Stimulated activated CD4-positive, alpha-beta T cell treated with anti-CD3 and anti-CD28 coated beads, TNF-alpha, amount 100 ng/mL, for 48 hours (primary cell): ENCODE measurements at regions not wholly inside any gene's neighbourhood (a gene's known extent, or its start where the extent isn't known, plus 50 kb on each side); places are given as distances from the start of the nearest gene placed in this dataset.
"Not testable (repeated sequence)": the region's sequence is repeated elsewhere in the genome, so short reads cannot be mapped to it uniquely, and the experiment has no call there.

ENCODE experiments used
- DNase-seq, 3 donors: peaks; one replicate each; pipeline ENCODE4 v3.0.0-alpha.2; 2020; ENCODE audit warnings: low read depth in 3 of 3

- DNase-seq, result no peak
These were observed 990.5 kb downstream of the TBL1XR1 start for GRCh38 chr3:176206809-176207208.

- DNase-seq, result no peak
These were observed 994.6 kb downstream of the TBL1XR1 start for GRCh38 chr3:176202652-176203051.

- no peak for DNase-seq
These were observed 1004.1 kb downstream of the TBL1XR1 start for GRCh38 chr3:176193032-176193730.

GRCh38 chr3:176190755-176191154 lies 1006.5 kb downstream of the TBL1XR1 start:
- no peak for DNase-seq

- no peak for DNase-seq
These were observed 1014.1 kb downstream of the TBL1XR1 start for GRCh38 chr3:176183181-176183580.

- DNase-seq, result no peak
These were observed 1023.2 kb downstream of the TBL1XR1 start for GRCh38 chr3:176174060-176174459.

GRCh38 chr3:176172492-176172891 lies 1024.8 kb downstream of the TBL1XR1 start:
- no peak for DNase-seq

GRCh38 chr3:176167272-176167671 lies 1030.0 kb downstream of the TBL1XR1 start:
- DNase-seq, result no peak

GRCh38 chr3:176160997-176161396 lies 1036.3 kb downstream of the TBL1XR1 start:
- DNase-seq, result no peak

GRCh38 chr3:176159796-176160195 lies 1037.5 kb downstream of the TBL1XR1 start:
- DNase-seq, result no peak

GRCh38 chr3:176155012-176155411 lies 1042.3 kb downstream of the TBL1XR1 start:
- no peak for DNase-seq

- no peak for DNase-seq
These were observed 1047.7 kb downstream of the TBL1XR1 start for GRCh38 chr3:176149567-176149966.

GRCh38 chr3:176147251-176147650 lies 1050.0 kb downstream of the TBL1XR1 start:
- DNase-seq, result no peak

GRCh38 chr3:176141837-176142236 lies 1055.4 kb downstream of the TBL1XR1 start:
- DNase-seq, result no peak

GRCh38 chr3:176120507-176120906 lies 1076.8 kb downstream of the TBL1XR1 start:
- DNase-seq, result no peak

- DNase-seq, result no peak
These were observed 1077.5 kb downstream of the TBL1XR1 start for GRCh38 chr3:176119826-176120225.

GRCh38 chr3:176106380-176106779 lies 1090.9 kb downstream of the TBL1XR1 start:
- no peak for DNase-seq

GRCh38 chr3:176097027-176097426 lies 1100.3 kb downstream of the TBL1XR1 start:
- no peak for DNase-seq

- not testable (repeated sequence) for DNase-seq
These were observed 1103.4 kb downstream of the TBL1XR1 start for GRCh38 chr3:176093892-176094291.

- no peak for DNase-seq
These were observed 1106.6 kb downstream of the TBL1XR1 start for GRCh38 chr3:176090727-176091126.

GRCh38 chr3:176088962-176089383 lies 1108.3 kb downstream of the TBL1XR1 start:
- no peak for DNase-seq

GRCh38 chr3:176087066-176087697 lies 1110.1 kb downstream of the TBL1XR1 start:
- no peak for DNase-seq

- no peak for DNase-seq
These were observed 1117.5 kb downstream of the TBL1XR1 start for GRCh38 chr3:176079785-176080184.

- no peak for DNase-seq
These were observed 1118.4 kb downstream of the TBL1XR1 start for GRCh38 chr3:176078906-176079305.
